A549 (cell line): ENCODE measurements at regions not wholly inside any gene's neighbourhood (a gene's known extent, or its start where the extent isn't known, plus 50 kb on each side); places are given as distances from the start of the nearest gene placed in this dataset.

Experiments used
- ATAC-seq, 2 experiments: fragments of 200-7000 bp in 1 of 2; fragments of >200 bp in 1 of 2; cut with Nextera tagmentation in 1 of 2; cut with Tn5 transposase in 1 of 2; 3 replicates each; pipeline versions ENCODE4 v1.8.0 to v1.9.1; 2018 to 2020; ENCODE audit warnings: mild to moderate bottlenecking in 1 of 2, moderate library complexity in 1 of 2
- CTCF ChIA-PET: fragments of 300-600 bp; sonication (Branson Sonifier 250); formaldehyde crosslinking; extraction: SDS; loops from one replicate; lab custom pipeline; 2021; ENCODE audit warnings: antibody characterized with exemption, inconsistent platforms; lab: Yijun Ruan, JAX
- POLR2A ChIA-PET: fragments of 350-600 bp; formaldehyde crosslinking; extraction: SDS; loops from one replicate; lab custom pipeline; 2021; ENCODE audit warnings: antibody characterized with exemption, inconsistent platforms; lab: Yijun Ruan, JAX
- DNase-seq, 2 experiments: peaks; one replicate each; pipeline versions ENCODE4 v3.0.0 to v3.0.0-alpha.2; 2011 to 2016; ENCODE audit warnings: low read depth in 1 of 2, low spot score in 1 of 2
- FAIRE-seq: peaks from 2 replicates; lab custom pipeline; 2011; peaks lifted over from hg19 to GRCh38; lab: Jason Lieb, UNC
- H3K27ac ChIP-seq, 2 experiments: fragments of >200 bp; sonication (Bioruptor Twin); formaldehyde crosslinking; 3 replicates each; pipeline ENCODE4 v1.5.1; 2016 to 2017
- H3K4me1 ChIP-seq: fragments of >200 bp; sonication (Bioruptor Twin); formaldehyde crosslinking; 3 replicates; pipeline ENCODE4 v1.6.1; 2016
- H3K4me2 ChIP-seq: fragments of >200 bp; sonication (Bioruptor Twin); formaldehyde crosslinking; 3 replicates; pipeline ENCODE4 v1.6.1; 2016
- H3K4me3 ChIP-seq: fragments of >200 bp; sonication (Bioruptor Twin); formaldehyde crosslinking; 3 replicates; pipeline ENCODE4 v1.5.1; 2016
- H3K9me3 ChIP-seq: fragments of >200 bp; sonication (Bioruptor Twin); formaldehyde crosslinking; 3 replicates; pipeline ENCODE4 v1.6.1; 2016
- CBX2 ChIP-seq: fragments of 200-600 bp; sonication (generic); IDR thresholded peaks from 2 replicates; pipeline ENCODE4 v1.6.1; 2016; ENCODE audit warnings: low read depth, mild to moderate bottlenecking, borderline replicate concordance
- CEBPB ChIP-seq, 2 experiments: fragments of >200 bp in 1 of 2; sonication (Bioruptor Twin) in 1 of 2; formaldehyde crosslinking in 1 of 2; IDR thresholded peaks; 2 replicates each; pipeline ENCODE4 v1.6.1; 2012 to 2016
- CHD2 ChIP-seq: fragments of 150-350 bp; IDR thresholded peaks from 2 replicates; pipeline ENCODE4 v1.6.1; 2014; ENCODE audit warnings: low read length; ENCODE audit not compliant: partially characterized antibody
- EHF ChIP-seq: fragments of 250-450 bp; sonication (Bioruptor Pico); IDR thresholded peaks from 2 replicates; pipeline ENCODE4 v1.5.0; 2020; ENCODE audit warnings: mild to moderate bottlenecking
- EHMT2 ChIP-seq: fragments of 200-600 bp; sonication (generic); IDR thresholded peaks from 2 replicates; pipeline ENCODE4 v1.6.1; 2016; ENCODE audit warnings: antibody characterized with exemption, low read depth, mild to moderate bottlenecking, moderate library complexity
- FOSL2 ChIP-seq, 2 experiments: fragments of 450-650 bp in 1 of 2; fragments of >200 bp in 1 of 2; sonication (Bioruptor Twin) in 1 of 2; formaldehyde crosslinking; IDR thresholded peaks; 2 replicates each; pipeline versions ENCODE4 v1.5.0 to v1.6.1; 2016 to 2020; ENCODE audit warnings: mild to moderate bottlenecking in 1 of 2, moderate library complexity in 1 of 2
- HDAC2 ChIP-seq: fragments of 200-600 bp; sonication (generic); IDR thresholded peaks from 2 replicates; pipeline ENCODE4 v1.6.1; 2016
- HEYL ChIP-seq: fragments of 250-450 bp; sonication (Bioruptor Pico); IDR thresholded peaks from 2 replicates; pipeline ENCODE4 v1.8.0; 2021; ENCODE audit warnings: mild to moderate bottlenecking, moderate library complexity
- JUN ChIP-seq, 2 experiments: fragments of >200 bp; sonication (Bioruptor Twin); formaldehyde crosslinking; IDR thresholded peaks; 2 replicates in 1 of 2; 3 replicates in 1 of 2; pipeline ENCODE4 v1.6.1; 2016 to 2017
- KDM5A ChIP-seq: fragments of 200-600 bp; sonication (generic); IDR thresholded peaks from 2 replicates; pipeline ENCODE4 v1.6.1; 2016; ENCODE audit warnings: antibody characterized with exemption, mild to moderate bottlenecking
- MAZ ChIP-seq: fragments of 150-350 bp; IDR thresholded peaks from 2 replicates; pipeline ENCODE4 v1.6.1; 2014; ENCODE audit warnings: antibody characterized with exemption, low read depth, low read length, borderline replicate concordance
- NPAS2 ChIP-seq: fragments of 250-450 bp; sonication (Bioruptor Pico); IDR thresholded peaks from 2 replicates; pipeline ENCODE4 v1.8.0; 2022; ENCODE audit warnings: mild to moderate bottlenecking, moderate library complexity, borderline replicate concordance
- PHF8 ChIP-seq: fragments of 200-600 bp; sonication (generic); IDR thresholded peaks from 2 replicates; pipeline ENCODE4 v1.6.1; 2016; ENCODE audit warnings: low read depth, mild to moderate bottlenecking, antibody characterized with exemption, moderate library complexity, borderline replicate concordance
- RNF2 ChIP-seq: fragments of 200-600 bp; sonication (generic); IDR thresholded peaks from 2 replicates; pipeline ENCODE4 v1.6.1; 2016; ENCODE audit warnings: low read depth, mild to moderate bottlenecking, antibody characterized with exemption, moderate library complexity, borderline replicate concordance
- SREBF2 ChIP-seq: fragments of 450-650 bp; IDR thresholded peaks from 2 replicates; pipeline ENCODE4 v1.6.1; 2014; ENCODE audit warnings: mild to moderate bottlenecking, moderate library complexity
- ZC3H11A ChIP-seq: fragments of 450-650 bp; IDR thresholded peaks from 2 replicates; pipeline ENCODE4 v1.6.1; 2014; ENCODE audit warnings: antibody characterized with exemption, mild to moderate bottlenecking
- ZFP36 ChIP-seq: fragments of 450-650 bp; IDR thresholded peaks from 2 replicates; pipeline ENCODE4 v1.6.1; 2014; ENCODE audit warnings: borderline replicate concordance; ENCODE audit not compliant: partially characterized antibody
- WGBS: methylation state at CpG from one replicate; pipeline ENCODE4 v1.1.6; 2017; ENCODE audit errors: missing lambda C conversion rate; 5-methylcytosine and 5-hydroxymethylcytosine counted together
- TF ChIP-seq, protein P1 (sequence below): fragments of >200 bp; sonication (Bioruptor Twin); formaldehyde crosslinking; IDR thresholded peaks from 3 replicates; pipeline ENCODE4 v1.6.1; 2016
- TF ChIP-seq, protein P2 (sequence below): fragments of 450-650 bp; IDR thresholded peaks from 2 replicates; pipeline ENCODE4 v1.6.1; 2014; ENCODE audit warnings: antibody characterized with exemption
- TF ChIP-seq, protein P3 (sequence below): fragments of >200 bp; sonication (Bioruptor Twin); formaldehyde crosslinking; IDR thresholded peaks from 2 replicates; pipeline ENCODE4 v1.6.1; 2016
- TF ChIP-seq, protein P4 (sequence below): IDR thresholded peaks from 2 replicates; pipeline ENCODE4 v1.6.1; 2012
- TF ChIP-seq, protein P5 (sequence below): fragments of >200 bp; sonication (Bioruptor Twin); formaldehyde crosslinking; IDR thresholded peaks from 3 replicates; pipeline ENCODE4 v1.5.1; 2016

DNA sequence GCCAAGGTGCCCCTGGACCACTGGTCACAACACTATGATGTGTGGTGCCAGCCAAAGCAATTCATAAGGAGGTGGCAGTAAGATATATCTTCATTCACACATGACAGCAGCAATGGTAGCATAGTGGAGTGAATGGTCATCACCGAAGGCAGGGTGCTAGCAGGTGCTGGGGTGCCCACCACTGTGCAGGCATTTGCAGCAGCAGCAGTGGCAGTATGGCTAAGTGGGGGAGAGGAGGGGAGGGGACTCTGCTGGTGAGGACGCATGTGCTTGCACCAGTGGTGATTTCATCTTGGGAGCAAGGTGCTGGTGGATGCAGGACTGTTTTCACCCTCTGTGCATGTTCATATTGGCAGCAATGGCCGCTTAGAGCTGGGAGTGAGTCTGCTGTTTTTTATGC lies 419.1 kb upstream of the KLHL4 start:
- Histone ChIP-seq H3K27ac (no peak overlapping the region), H3K4me1 (no peaks in the 10 kb centered on the region), H3K9me3 (no peaks in the 10 kb centered on the region), H3K4me3 (no peak overlapping the region), H3K4me2 (no peak overlapping the region)
- ChIA-PET POLR2A (no interaction called here), CTCF (no interaction called here)
- ATAC-seq (no peak), DNase-seq (no peak), FAIRE-seq (no peak)
- WGBS: 11% methylated on average over 3 of the region's 3 CpGs
- TF ChIP-seq MAZ: no peak
- TF ChIP-seq FOSL2 (IDR thresholded peaks at IDR 0.05): no peak
- TF ChIP-seq FOSL2 (CRISPR knock-in tag; IDR thresholded peaks at IDR 0.05): no peak
- TF ChIP-seq RNF2: no peak
- TF ChIP-seq PHF8: no peak
- TF ChIP-seq, protein P1, sequence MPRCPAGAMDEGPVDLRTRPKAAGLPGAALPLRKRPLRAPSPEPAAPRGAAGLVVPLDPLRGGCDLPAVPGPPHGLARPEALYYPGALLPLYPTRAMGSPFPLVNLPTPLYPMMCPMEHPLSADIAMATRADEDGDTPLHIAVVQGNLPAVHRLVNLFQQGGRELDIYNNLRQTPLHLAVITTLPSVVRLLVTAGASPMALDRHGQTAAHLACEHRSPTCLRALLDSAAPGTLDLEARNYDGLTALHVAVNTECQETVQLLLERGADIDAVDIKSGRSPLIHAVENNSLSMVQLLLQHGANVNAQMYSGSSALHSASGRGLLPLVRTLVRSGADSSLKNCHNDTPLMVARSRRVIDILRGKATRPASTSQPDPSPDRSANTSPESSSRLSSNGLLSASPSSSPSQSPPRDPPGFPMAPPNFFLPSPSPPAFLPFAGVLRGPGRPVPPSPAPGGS: no peak
- no peak for TF ChIP-seq CEBPB (IDR thresholded peaks at IDR 0.05)
- TF ChIP-seq, protein P2, sequence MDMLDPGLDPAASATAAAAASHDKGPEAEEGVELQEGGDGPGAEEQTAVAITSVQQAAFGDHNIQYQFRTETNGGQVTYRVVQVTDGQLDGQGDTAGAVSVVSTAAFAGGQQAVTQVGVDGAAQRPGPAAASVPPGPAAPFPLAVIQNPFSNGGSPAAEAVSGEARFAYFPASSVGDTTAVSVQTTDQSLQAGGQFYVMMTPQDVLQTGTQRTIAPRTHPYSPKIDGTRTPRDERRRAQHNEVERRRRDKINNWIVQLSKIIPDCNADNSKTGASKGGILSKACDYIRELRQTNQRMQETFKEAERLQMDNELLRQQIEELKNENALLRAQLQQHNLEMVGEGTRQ: no peak
- no peak for TF ChIP-seq HEYL (CRISPR knock-in tag)
- no peak for TF ChIP-seq NPAS2 (CRISPR knock-in tag)
- TF ChIP-seq ZFP36: no peak
- TF ChIP-seq CBX2: no peak
- TF ChIP-seq JUN (IDR thresholded peaks at IDR 0.05): no peak
- TF ChIP-seq, protein P3, sequence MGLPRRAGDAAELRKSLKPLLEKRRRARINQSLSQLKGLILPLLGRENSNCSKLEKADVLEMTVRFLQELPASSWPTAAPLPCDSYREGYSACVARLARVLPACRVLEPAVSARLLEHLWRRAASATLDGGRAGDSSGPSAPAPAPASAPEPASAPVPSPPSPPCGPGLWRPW: no peak
- TF ChIP-seq, protein P4, sequence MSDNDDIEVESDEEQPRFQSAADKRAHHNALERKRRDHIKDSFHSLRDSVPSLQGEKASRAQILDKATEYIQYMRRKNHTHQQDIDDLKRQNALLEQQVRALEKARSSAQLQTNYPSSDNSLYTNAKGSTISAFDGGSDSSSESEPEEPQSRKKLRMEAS: no peak
- no peak for TF ChIP-seq CHD2
- no peak for TF ChIP-seq ZC3H11A
- no peak for TF ChIP-seq EHF (CRISPR knock-in tag)

DNA sequence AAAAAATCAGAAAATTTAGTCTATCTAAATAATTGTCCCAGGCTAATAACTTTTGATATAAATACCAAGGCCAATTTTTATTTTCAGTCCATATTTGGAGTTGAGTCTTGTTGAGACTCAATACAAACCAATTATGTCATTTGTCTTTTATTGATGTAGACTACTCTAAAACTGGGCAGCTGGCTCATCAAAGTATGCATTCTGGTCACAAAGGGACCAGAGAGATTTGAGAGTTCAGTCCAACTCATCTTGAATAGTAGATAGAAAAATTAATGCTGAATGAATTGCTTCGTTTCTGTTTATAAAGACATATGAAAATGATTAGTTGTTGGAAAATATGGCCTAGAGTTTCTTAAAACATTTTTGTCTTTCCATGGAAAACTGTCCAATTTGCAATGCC lies 412.5 kb upstream of the KLHL4 start:
- FAIRE-seq (no peak), DNase-seq (no peak), ATAC-seq (no peak)
- Histone ChIP-seq H3K27ac (no peak overlapping the region), H3K4me1 (no peaks in the 10 kb centered on the region), H3K4me3 (no peak overlapping the region), H3K4me2 (no peak overlapping the region), H3K9me3 (no peaks in the 10 kb centered on the region)
- TF ChIP-seq, protein P5, sequence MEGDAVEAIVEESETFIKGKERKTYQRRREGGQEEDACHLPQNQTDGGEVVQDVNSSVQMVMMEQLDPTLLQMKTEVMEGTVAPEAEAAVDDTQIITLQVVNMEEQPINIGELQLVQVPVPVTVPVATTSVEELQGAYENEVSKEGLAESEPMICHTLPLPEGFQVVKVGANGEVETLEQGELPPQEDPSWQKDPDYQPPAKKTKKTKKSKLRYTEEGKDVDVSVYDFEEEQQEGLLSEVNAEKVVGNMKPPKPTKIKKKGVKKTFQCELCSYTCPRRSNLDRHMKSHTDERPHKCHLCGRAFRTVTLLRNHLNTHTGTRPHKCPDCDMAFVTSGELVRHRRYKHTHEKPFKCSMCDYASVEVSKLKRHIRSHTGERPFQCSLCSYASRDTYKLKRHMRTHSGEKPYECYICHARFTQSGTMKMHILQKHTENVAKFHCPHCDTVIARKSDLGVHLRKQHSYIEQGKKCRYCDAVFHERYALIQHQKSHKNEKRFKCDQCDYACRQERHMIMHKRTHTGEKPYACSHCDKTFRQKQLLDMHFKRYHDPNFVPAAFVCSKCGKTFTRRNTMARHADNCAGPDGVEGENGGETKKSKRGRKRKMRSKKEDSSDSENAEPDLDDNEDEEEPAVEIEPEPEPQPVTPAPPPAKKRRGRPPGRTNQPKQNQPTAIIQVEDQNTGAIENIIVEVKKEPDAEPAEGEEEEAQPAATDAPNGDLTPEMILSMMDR: no peak
- TF ChIP-seq ZFP36: no peak
- no peak for TF ChIP-seq ZC3H11A
- no peak for TF ChIP-seq EHMT2
- TF ChIP-seq SREBF2: no peak
- TF ChIP-seq KDM5A: no peak
- TF ChIP-seq HDAC2: no peak
- no peak for TF ChIP-seq HEYL (CRISPR knock-in tag)
- TF ChIP-seq PHF8: no peak
- TF ChIP-seq MAZ: no peak
- 0% methylated on average over 1 of the region's 1 CpG for WGBS
- CTCF ChIA-PET: no interaction called here
- POLR2A ChIA-PET: no interaction called here
